Activated B cell treated with CpG ODN at 0.5 μM for 24 hours (primary cell): ENCODE measurements at regions not wholly inside any gene's neighbourhood (a gene's known extent, or its start where the extent isn't known, plus 50 kb on each side); places are given as distances from the start of the nearest gene placed in this dataset.

Source experiments
- ATAC-seq: fragments of 200-7000 bp; cut with Tn5 transposase; one replicate; pipeline ENCODE4 v1.10.0; 2021; ENCODE audit warnings: low read depth, mild to moderate bottlenecking, moderate library complexity
- CTCF ChIA-PET: fragments of 350-600 bp; sonication (Branson Sonifier 250); formaldehyde crosslinking; loops from one replicate; lab custom pipeline; 2021; ENCODE audit warnings: antibody characterized with exemption; lab: Charles Lee
- POLR2A ChIA-PET: fragments of 350-600 bp; sonication (Branson Sonifier 250); formaldehyde crosslinking; loops from one replicate; lab custom pipeline; 2021; ENCODE audit warnings: antibody characterized with exemption; lab: Charles Lee
- DNase-seq: peaks from one replicate; pipeline ENCODE4 v3.0.0; 2022
- H3K27ac Mint-ChIP-seq: one replicate; pipeline ENCODE4 v1.8.0; 2020; ENCODE audit warnings: mixed read lengths
- H3K27me3 Mint-ChIP-seq: one replicate; pipeline ENCODE4 v1.8.0; 2021; ENCODE audit warnings: mixed read lengths
- H3K36me3 Mint-ChIP-seq: one replicate; pipeline ENCODE4 v1.8.0; 2021; ENCODE audit warnings: low read depth, mixed read lengths
- H3K4me1 Mint-ChIP-seq: one replicate; pipeline ENCODE4 v1.8.0; 2021; ENCODE audit warnings: mixed read lengths
- H3K4me3 Mint-ChIP-seq: one replicate; pipeline ENCODE4 v1.8.0; 2020; ENCODE audit warnings: mild to moderate bottlenecking, mixed read lengths
- H3K9me3 Mint-ChIP-seq: one replicate; pipeline ENCODE4 v1.8.0; 2020; ENCODE audit warnings: mixed read lengths
- intact Hi-C: fragments of 100-400 bp; cut with micrococcal nuclease; formaldehyde crosslinking; loops from one replicate; pipeline ENCODE4 v1.15.1; 2024
- TF ChIP-seq, protein P1 (sequence below): fragments of 200-600 bp; IDR thresholded peaks from one replicate; pipeline ENCODE4 v1.8.0; 2022; ENCODE audit warnings: antibody characterized with exemption, mild to moderate bottlenecking

DNA sequence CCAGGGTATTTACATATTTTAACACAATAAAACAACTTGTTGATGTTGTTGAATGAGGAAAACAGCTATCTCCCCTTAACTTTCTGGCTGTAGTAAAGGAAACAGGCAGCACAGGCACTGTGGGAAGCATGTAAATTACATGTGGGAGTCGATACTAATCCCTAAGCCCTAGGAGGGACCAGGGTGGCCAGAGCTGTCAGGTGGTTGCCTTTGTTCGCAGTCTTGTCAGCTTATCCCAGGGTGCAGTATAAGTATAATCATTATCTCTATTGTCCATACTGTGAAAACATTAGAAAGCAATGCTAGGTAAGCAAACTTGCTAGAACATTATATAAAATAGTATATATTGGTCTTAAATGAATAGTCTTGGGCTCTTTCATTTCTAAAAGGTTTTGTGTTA, 125.6 kb upstream of the RPS23 start:
- H3K27ac Mint-ChIP-seq, result no peak overlapping the region
- POLR2A ChIA-PET, result no interaction called here
- peaks cover 5% of the 10 kb centered on the region for H3K9me3 Mint-ChIP-seq
- intact Hi-C loops, result no loop called here
- no peaks in the 10 kb centered on the region for H3K27me3 Mint-ChIP-seq
- TF ChIP-seq, protein P1, sequence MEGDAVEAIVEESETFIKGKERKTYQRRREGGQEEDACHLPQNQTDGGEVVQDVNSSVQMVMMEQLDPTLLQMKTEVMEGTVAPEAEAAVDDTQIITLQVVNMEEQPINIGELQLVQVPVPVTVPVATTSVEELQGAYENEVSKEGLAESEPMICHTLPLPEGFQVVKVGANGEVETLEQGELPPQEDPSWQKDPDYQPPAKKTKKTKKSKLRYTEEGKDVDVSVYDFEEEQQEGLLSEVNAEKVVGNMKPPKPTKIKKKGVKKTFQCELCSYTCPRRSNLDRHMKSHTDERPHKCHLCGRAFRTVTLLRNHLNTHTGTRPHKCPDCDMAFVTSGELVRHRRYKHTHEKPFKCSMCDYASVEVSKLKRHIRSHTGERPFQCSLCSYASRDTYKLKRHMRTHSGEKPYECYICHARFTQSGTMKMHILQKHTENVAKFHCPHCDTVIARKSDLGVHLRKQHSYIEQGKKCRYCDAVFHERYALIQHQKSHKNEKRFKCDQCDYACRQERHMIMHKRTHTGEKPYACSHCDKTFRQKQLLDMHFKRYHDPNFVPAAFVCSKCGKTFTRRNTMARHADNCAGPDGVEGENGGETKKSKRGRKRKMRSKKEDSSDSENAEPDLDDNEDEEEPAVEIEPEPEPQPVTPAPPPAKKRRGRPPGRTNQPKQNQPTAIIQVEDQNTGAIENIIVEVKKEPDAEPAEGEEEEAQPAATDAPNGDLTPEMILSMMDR, result no peak
- H3K4me1 Mint-ChIP-seq, result no peaks in the 10 kb centered on the region
- DNase-seq (no peak), ATAC-seq (no peak)
- CTCF ChIA-PET, result no interaction called here
- H3K36me3 Mint-ChIP-seq, result no peaks in the 10 kb centered on the region
- no peak overlapping the region for H3K4me3 Mint-ChIP-seq

DNA sequence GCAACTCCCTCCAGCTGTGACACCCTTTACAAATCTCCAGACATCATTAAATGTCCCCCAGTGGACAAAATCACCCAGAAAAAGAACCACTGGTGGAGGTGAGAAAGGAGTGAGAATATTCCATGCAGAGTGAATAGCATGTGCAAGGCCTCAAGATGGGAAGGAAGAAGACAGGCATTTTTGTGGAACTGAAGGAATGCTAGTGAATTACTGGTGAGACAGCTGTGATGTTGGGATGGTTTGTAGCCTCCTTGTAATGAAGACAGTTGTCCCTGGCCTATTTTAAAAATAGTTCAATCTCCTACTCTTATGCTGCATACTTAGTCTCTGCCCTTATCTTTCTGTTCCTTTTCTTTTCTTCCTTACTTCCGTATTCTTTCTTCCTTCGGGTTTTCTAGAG, 124.9 kb upstream of the RPS23 start:
- Mint-ChIP-seq H3K4me1 (no peaks in the 10 kb centered on the region), H3K27ac (no peak overlapping the region), H3K4me3 (no peak overlapping the region), H3K27me3 (no peaks in the 10 kb centered on the region), H3K9me3 (peaks cover 5% of the 10 kb centered on the region), H3K36me3 (no peaks in the 10 kb centered on the region)
- ChIA-PET POLR2A (no interaction called here), CTCF (no interaction called here)
- ATAC-seq (no peak), DNase-seq (no peak)
- TF ChIP-seq, protein P1, result no peak
- intact Hi-C loops, result no loop called here

- ChIA-PET CTCF (no interaction called here), POLR2A (no interaction called here)
- ATAC-seq (no peak), DNase-seq (no peak)
- Mint-ChIP-seq H3K36me3 (no peaks in the 10 kb centered on the region), H3K27ac (no peak overlapping the region), H3K4me1 (no peaks in the 10 kb centered on the region), H3K9me3 (no peaks in the 10 kb centered on the region), H3K4me3 (no peak overlapping the region), H3K27me3 (no peaks in the 10 kb centered on the region)
- TF ChIP-seq, protein P1, result no peak
- intact Hi-C loops, result no loop called here
These were observed 121.0 kb upstream of the RPS23 start for GRCh38 chr5:82399111-82399510.

- H3K9me3 Mint-ChIP-seq, result no peaks in the 10 kb centered on the region
- intact Hi-C loops, result no loop called here
- DNase-seq, result no peak
- no peaks in the 10 kb centered on the region for H3K36me3 Mint-ChIP-seq
- no peak overlapping the region for H3K27ac Mint-ChIP-seq
- ATAC-seq, result no peak
- no peaks in the 10 kb centered on the region for H3K27me3 Mint-ChIP-seq
- H3K4me3 Mint-ChIP-seq, result no peak overlapping the region
- POLR2A ChIA-PET, result no interaction called here
- CTCF ChIA-PET, result no interaction called here
- TF ChIP-seq, protein P1, result no peak
- no peaks in the 10 kb centered on the region for H3K4me1 Mint-ChIP-seq
These were observed 119.7 kb upstream of the RPS23 start for GRCh38 chr5:82397741-82398320.

- ChIA-PET CTCF (no interaction called here), POLR2A (no interaction called here)
- TF ChIP-seq, protein P1, result no peak
- H3K4me1 Mint-ChIP-seq, result no peaks in the 10 kb centered on the region
- H3K27me3 Mint-ChIP-seq, result no peaks in the 10 kb centered on the region
- no peaks in the 10 kb centered on the region for H3K9me3 Mint-ChIP-seq
- no peaks in the 10 kb centered on the region for H3K36me3 Mint-ChIP-seq
- no peak for ATAC-seq
- no peak for DNase-seq
- no peak overlapping the region for H3K27ac Mint-ChIP-seq
- intact Hi-C loops, result no loop called here
- H3K4me3 Mint-ChIP-seq, result no peak overlapping the region
These were observed 118.8 kb upstream of the RPS23 start for GRCh38 chr5:82396871-82397514.
